ENCODE measurements at regions not wholly inside any gene's neighbourhood (a gene's known extent, or its start where the extent isn't known, plus 50 kb on each side); places are given as distances from the start of the nearest gene placed in this dataset.
"Not testable (repeated sequence)": the region's sequence is repeated elsewhere in the genome, so short reads cannot be mapped to it uniquely, and the experiment has no call there.

DNA sequence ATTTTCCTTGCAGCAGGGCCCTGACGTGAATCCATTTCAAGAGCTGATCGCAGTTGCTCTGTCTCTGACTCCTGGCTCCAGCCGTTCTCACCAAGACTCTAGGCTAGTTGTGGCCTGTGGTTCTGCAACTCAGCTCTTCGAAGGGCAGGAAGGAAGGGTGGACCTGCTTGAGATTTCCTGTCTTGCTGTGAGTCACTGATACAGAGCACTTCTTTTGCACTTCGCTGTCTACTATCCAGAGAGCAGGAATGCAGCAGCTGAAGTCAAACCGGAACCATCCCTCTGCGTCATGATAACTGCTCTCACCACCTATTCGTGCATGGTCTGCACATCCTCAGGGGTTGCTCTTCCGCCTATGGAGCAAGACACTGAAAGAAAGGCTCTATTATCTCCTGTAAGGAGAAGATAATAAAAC is 59.7 kb downstream of the RAP2B start:
- H3K27me3 ChIP-seq (ENCODE audit: insufficient read depth, low read length, poor library complexity), result no peaks in the 10 kb centered on the region
- TF ChIP-seq EZH2 (IDR thresholded peaks at IDR 0.05; ENCODE audit: borderline replicate concordance, low read depth, low read length, severe bottlenecking), result no peak
- TF ChIP-seq CTCF (IDR thresholded peaks at IDR 0.05; ENCODE audit: borderline replicate concordance, extremely low read depth, low read length, poor library complexity, severe bottlenecking), result no peak
- no peaks in the 10 kb centered on the region for H3K9me3 ChIP-seq (ENCODE audit: insufficient read depth, low read length, severe bottlenecking)
- H4K20me1 ChIP-seq (ENCODE audit: insufficient read depth, low read length), result no peaks in the 10 kb centered on the region
- no peak overlapping the region for H3K9ac ChIP-seq (ENCODE audit: low read depth, low read length)
- peaks cover 12% of the 10 kb centered on the region for H3K4me1 ChIP-seq (ENCODE audit: insufficient read depth, low read length)
- peak overlapping the region; percentile 37; the same call in 1 of the 2 replicates for H3K27ac ChIP-seq (ENCODE audit: low read length)
- no peak overlapping the region for H3K4me3 ChIP-seq (ENCODE audit: low read depth in 1 of 2, low read length in 2 of 2)
- no peak overlapping the region for H2AFZ ChIP-seq (ENCODE audit: low read depth, low read length)
- no peaks in the 10 kb centered on the region for H3K79me2 ChIP-seq (ENCODE audit: insufficient read depth, low read length)
- peak overlapping the region; percentile 0; the same call in 1 of the 2 replicates for H3K4me2 ChIP-seq (ENCODE audit: insufficient read depth, low read length)
- ATAC-seq (ENCODE audit: insufficient read depth, low read depth), result peak; percentile 98
- DNase-seq, result peak; percentile 67
- no peaks in the 10 kb centered on the region for H3K36me3 ChIP-seq (ENCODE audit: insufficient read depth, low read length)

DNA sequence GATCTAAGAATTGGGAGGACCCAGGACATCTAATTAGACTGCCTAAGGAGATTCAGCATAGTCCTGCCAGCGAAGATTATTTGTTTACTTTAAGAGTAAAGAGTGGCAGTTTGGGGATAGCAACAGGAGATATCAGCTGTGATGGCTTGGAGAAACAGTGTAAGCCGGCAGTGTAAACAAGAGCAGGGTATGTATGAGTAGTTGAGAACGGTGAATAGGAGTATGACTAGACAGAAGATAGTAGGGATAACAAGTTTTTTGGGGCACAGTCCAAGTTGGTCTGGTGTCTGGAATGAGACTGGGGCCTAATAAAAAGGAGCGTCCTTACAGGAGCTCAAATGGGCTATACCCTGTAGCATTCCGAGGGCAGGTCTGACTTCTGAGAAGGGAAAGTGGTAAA is 64.9 kb downstream of the RAP2B start:
- not testable (repeated sequence) for H3K79me2 ChIP-seq (ENCODE audit: insufficient read depth, low read length); H3K4me3 ChIP-seq (ENCODE audit: low read depth in 1 of 2, low read length in 2 of 2); H3K36me3 ChIP-seq (ENCODE audit: insufficient read depth, low read length); H3K4me1 ChIP-seq (ENCODE audit: insufficient read depth, low read length); ATAC-seq (ENCODE audit: insufficient read depth, low read depth); H3K27me3 ChIP-seq (ENCODE audit: insufficient read depth, low read length, poor library complexity); H3K9me3 ChIP-seq (ENCODE audit: insufficient read depth, low read length, severe bottlenecking); H3K27ac ChIP-seq (ENCODE audit: low read length); H3K4me2 ChIP-seq (ENCODE audit: insufficient read depth, low read length); H4K20me1 ChIP-seq (ENCODE audit: insufficient read depth, low read length); H3K9ac ChIP-seq (ENCODE audit: low read depth, low read length); DNase-seq; H2AFZ ChIP-seq (ENCODE audit: low read depth, low read length)

GRCh38 chr3:153230427-153230826 is 68.4 kb downstream of the RAP2B start:
- not testable (repeated sequence) for H3K36me3 ChIP-seq (ENCODE audit: insufficient read depth, low read length); H3K27me3 ChIP-seq (ENCODE audit: insufficient read depth, low read length, poor library complexity); H3K9me3 ChIP-seq (ENCODE audit: insufficient read depth, low read length, severe bottlenecking); H3K4me3 ChIP-seq (ENCODE audit: low read depth in 1 of 2, low read length in 2 of 2); H3K9ac ChIP-seq (ENCODE audit: low read depth, low read length); H2AFZ ChIP-seq (ENCODE audit: low read depth, low read length); H3K79me2 ChIP-seq (ENCODE audit: insufficient read depth, low read length); H4K20me1 ChIP-seq (ENCODE audit: insufficient read depth, low read length); H3K27ac ChIP-seq (ENCODE audit: low read length); H3K4me1 ChIP-seq (ENCODE audit: insufficient read depth, low read length); DNase-seq; H3K4me2 ChIP-seq (ENCODE audit: insufficient read depth, low read length); ATAC-seq (ENCODE audit: insufficient read depth, low read depth)

DNA sequence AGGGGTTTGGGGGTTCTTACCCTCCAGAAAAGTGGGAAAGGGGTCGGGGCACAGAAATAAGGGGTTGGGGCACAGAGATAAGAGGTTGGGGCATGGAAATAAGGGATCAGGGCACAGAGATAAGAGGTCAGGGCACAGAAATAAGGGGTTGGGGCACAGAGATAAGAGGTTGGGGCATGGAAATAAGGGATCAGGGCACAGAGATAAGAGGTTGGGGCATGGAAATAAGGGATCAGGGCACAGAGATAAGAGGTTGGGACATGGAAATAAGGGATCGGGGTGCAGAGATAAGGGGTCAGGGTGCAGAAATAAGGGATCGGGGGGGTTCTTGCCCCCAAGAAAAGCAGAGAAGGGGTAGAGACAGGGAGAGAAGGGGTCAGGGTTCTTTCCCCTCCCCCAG is 69.2 kb downstream of the RAP2B start:
- H2AFZ ChIP-seq (ENCODE audit: low read depth, low read length); H3K27ac ChIP-seq (ENCODE audit: low read length); H3K4me1 ChIP-seq (ENCODE audit: insufficient read depth, low read length); H3K9ac ChIP-seq (ENCODE audit: low read depth, low read length); H3K79me2 ChIP-seq (ENCODE audit: insufficient read depth, low read length); H3K27me3 ChIP-seq (ENCODE audit: insufficient read depth, low read length, poor library complexity); DNase-seq; H4K20me1 ChIP-seq (ENCODE audit: insufficient read depth, low read length); H3K36me3 ChIP-seq (ENCODE audit: insufficient read depth, low read length); H3K9me3 ChIP-seq (ENCODE audit: insufficient read depth, low read length, severe bottlenecking); H3K4me3 ChIP-seq (ENCODE audit: low read depth in 1 of 2, low read length in 2 of 2); ATAC-seq (ENCODE audit: insufficient read depth, low read depth); H3K4me2 ChIP-seq (ENCODE audit: insufficient read depth, low read length): not testable (repeated sequence)

GRCh38 chr3:153232050-153232752 is 70.2 kb downstream of the RAP2B start:
- ATAC-seq (ENCODE audit: insufficient read depth, low read depth); H3K9ac ChIP-seq (ENCODE audit: low read depth, low read length); H3K9me3 ChIP-seq (ENCODE audit: insufficient read depth, low read length, severe bottlenecking); H3K4me3 ChIP-seq (ENCODE audit: low read depth in 1 of 2, low read length in 2 of 2); H3K27ac ChIP-seq (ENCODE audit: low read length); H3K79me2 ChIP-seq (ENCODE audit: insufficient read depth, low read length); H2AFZ ChIP-seq (ENCODE audit: low read depth, low read length); H3K4me1 ChIP-seq (ENCODE audit: insufficient read depth, low read length); H3K27me3 ChIP-seq (ENCODE audit: insufficient read depth, low read length, poor library complexity); H3K36me3 ChIP-seq (ENCODE audit: insufficient read depth, low read length); H4K20me1 ChIP-seq (ENCODE audit: insufficient read depth, low read length); H3K4me2 ChIP-seq (ENCODE audit: insufficient read depth, low read length); DNase-seq: not testable (repeated sequence)
